ENCODE measurements at regions not wholly inside any gene's neighbourhood (a gene's known extent, or its start where the extent isn't known, plus 50 kb on each side); places are given as distances from the start of the nearest gene placed in this dataset.

- TF ChIP-seq, protein P1, sequence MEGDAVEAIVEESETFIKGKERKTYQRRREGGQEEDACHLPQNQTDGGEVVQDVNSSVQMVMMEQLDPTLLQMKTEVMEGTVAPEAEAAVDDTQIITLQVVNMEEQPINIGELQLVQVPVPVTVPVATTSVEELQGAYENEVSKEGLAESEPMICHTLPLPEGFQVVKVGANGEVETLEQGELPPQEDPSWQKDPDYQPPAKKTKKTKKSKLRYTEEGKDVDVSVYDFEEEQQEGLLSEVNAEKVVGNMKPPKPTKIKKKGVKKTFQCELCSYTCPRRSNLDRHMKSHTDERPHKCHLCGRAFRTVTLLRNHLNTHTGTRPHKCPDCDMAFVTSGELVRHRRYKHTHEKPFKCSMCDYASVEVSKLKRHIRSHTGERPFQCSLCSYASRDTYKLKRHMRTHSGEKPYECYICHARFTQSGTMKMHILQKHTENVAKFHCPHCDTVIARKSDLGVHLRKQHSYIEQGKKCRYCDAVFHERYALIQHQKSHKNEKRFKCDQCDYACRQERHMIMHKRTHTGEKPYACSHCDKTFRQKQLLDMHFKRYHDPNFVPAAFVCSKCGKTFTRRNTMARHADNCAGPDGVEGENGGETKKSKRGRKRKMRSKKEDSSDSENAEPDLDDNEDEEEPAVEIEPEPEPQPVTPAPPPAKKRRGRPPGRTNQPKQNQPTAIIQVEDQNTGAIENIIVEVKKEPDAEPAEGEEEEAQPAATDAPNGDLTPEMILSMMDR (IDR thresholded peaks at IDR 0.05; ENCODE audit: unreplicated experiment) = no peak
- Mint-ChIP-seq H3K27me3 (ENCODE audit: low read depth) (no peaks in the 10 kb centered on the region), H3K4me1 (peaks cover 23% of the 10 kb centered on the region), H3K4me3 (no peak overlapping the region), H3K9me3 (no peaks in the 10 kb centered on the region), H3K27ac (no peak overlapping the region), H3K36me3 (no peaks in the 10 kb centered on the region)
- DNase-seq (ENCODE audit: low spot score in 2 of 2, unreplicated experiment in 2 of 2) = no peak
Measured at GRCh38 chr14:76551906-76552305, 176.0 kb downstream of the ESRRB start.

GRCh38 chr14:76564471-76565422 is 188.8 kb downstream of the ESRRB start:
- H3K4me1 Mint-ChIP-seq = peaks cover 5% of the 10 kb centered on the region
- H3K4me3 Mint-ChIP-seq = no peak overlapping the region
- peaks cover 3% of the 10 kb centered on the region for H3K36me3 Mint-ChIP-seq
- peaks cover 11% of the 10 kb centered on the region for H3K9me3 Mint-ChIP-seq
- H3K27me3 Mint-ChIP-seq (ENCODE audit: low read depth) = peaks cover 16% of the 10 kb centered on the region
- no peak for DNase-seq (ENCODE audit: low spot score in 2 of 2, unreplicated experiment in 2 of 2)
- no peak overlapping the region for H3K27ac Mint-ChIP-seq
- TF ChIP-seq, protein P1 (IDR thresholded peaks at IDR 0.05; ENCODE audit: unreplicated experiment) = no peak

- TF ChIP-seq, protein P1 (IDR thresholded peaks at IDR 0.05; ENCODE audit: unreplicated experiment) = no peak
- peaks cover 6% of the 10 kb centered on the region for H3K9me3 Mint-ChIP-seq
- no peak overlapping the region for H3K4me3 Mint-ChIP-seq
- H3K27ac Mint-ChIP-seq = no peak overlapping the region
- H3K27me3 Mint-ChIP-seq (ENCODE audit: low read depth) = peaks cover 11% of the 10 kb centered on the region
- peaks cover 5% of the 10 kb centered on the region for H3K4me1 Mint-ChIP-seq
- DNase-seq (ENCODE audit: low spot score in 2 of 2, unreplicated experiment in 2 of 2) = no peak
- H3K36me3 Mint-ChIP-seq = peaks cover 3% of the 10 kb centered on the region
Measured at GRCh38 chr14:76566439-76566838, 190.5 kb downstream of the ESRRB start.

GRCh38 chr14:76574416-76575095 is 186.7 kb upstream of the VASH1 start:
- no peak overlapping the region for H3K27ac Mint-ChIP-seq
- H3K27me3 Mint-ChIP-seq (ENCODE audit: low read depth) = peaks cover 4% of the 10 kb centered on the region

DNA sequence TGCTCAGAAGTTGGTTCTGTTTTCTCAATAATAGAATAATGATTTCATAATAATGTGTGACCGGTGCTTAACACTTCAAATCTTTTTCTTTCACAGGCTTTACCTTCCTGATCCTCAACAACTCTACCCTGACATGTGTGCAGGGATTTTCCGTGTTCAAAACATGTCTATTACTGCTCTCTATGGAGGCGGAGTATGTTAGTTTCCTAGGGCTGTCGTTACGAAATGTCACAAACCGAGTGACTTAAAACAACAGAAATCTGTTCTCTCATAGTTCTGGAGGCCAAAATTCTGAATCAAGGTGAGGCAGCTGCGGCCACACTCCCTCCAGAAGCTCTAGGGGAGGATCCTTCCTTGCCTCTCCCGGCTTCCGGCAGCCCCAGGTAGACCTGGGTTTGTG is 186.2 kb upstream of the VASH1 start:
- Mint-ChIP-seq H3K9me3 (peaks cover 6% of the 10 kb centered on the region), H3K27me3 (ENCODE audit: low read depth) (peaks cover 4% of the 10 kb centered on the region), H3K4me1 (peaks cover 21% of the 10 kb centered on the region), H3K4me3 (no peak overlapping the region), H3K36me3 (no peaks in the 10 kb centered on the region), H3K27ac (no peak overlapping the region)
- DNase-seq (ENCODE audit: low spot score in 2 of 2, unreplicated experiment in 2 of 2) = no peak
- TF ChIP-seq, protein P1 (IDR thresholded peaks at IDR 0.05; ENCODE audit: unreplicated experiment) = no peak

More at GRCh38 chr14:76574416-76575095, 186.7 kb upstream of the VASH1 start:
- Mint-ChIP-seq H3K36me3 (no peaks in the 10 kb centered on the region), H3K4me3 (no peak overlapping the region), H3K4me1 (peaks cover 21% of the 10 kb centered on the region), H3K9me3 (peaks cover 7% of the 10 kb centered on the region)
- TF ChIP-seq, protein P1 (IDR thresholded peaks at IDR 0.05; ENCODE audit: unreplicated experiment) = no peak
- DNase-seq (ENCODE audit: low spot score in 2 of 2, unreplicated experiment in 2 of 2) = no peak

Data from mesothelial cell of epicardium (in vitro differentiated cells).